ENCODE measurements at regions not wholly inside any gene's neighbourhood (a gene's known extent, or its start where the extent isn't known, plus 50 kb on each side); places are given as distances from the start of the nearest gene placed in this dataset.

GRCh38 chr2:19141234-19142004 lies 217.0 kb downstream of the OSR1 start:
- no peak for DNase-seq (ENCODE audit: insufficient read length, low spot score)
- FAIRE-seq = no peak

DNA sequence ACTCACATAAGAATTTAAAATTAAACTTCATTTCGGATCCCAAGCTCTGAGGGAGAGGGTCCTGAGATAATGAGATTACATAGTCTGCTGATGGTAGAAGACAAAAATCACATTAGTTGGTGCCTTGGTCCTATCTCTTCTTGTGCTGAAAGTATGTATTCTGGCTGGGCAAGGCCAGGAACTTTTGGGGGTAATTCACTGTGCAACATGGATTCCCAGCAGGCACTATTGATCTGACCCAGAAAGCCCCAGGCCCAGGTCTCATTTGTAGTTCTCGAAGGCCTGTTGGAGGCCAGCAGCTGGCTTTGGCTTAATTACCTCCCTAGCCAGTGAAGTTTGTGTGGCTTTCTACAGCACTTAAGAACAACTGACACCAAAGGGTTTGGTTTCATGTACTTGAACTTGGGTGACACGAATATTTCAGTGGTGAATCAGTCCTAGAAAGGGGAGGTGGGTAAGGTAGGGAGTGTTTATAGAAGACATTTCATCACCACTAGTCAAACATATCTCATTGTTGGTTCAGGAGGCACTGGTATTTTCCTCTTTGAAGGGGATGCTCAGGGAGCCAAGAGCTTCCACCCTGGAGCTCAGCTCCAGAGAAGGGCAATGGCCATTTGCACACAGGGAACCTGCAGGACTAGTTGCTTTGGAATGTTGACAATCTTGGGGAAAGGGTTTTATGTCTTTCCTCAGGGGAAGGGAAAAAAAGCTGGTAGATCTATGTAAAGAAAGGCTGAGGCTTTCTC lies 217.8 kb downstream of the OSR1 start:
- FAIRE-seq = peak; percentile 59
- DNase-seq (ENCODE audit: insufficient read length, low spot score) = peak; percentile 69

DNA sequence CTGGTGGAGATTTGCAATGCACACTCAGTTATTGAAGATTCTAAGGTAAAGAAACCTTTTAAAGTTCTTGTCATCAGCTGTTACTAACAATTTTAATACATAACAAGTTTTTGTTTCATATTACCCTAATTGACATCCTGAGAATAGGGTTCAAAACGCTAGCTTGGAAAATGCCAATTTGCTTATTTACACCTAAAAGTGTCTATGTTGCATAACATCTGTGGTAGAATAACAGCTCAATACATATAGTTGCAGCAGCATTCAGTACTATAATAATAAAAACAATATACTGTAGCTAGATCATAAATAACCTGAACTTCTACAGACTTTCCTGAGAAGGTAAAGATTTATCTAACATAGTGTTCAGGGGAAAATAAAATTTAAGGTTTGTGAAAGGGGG lies 219.0 kb downstream of the OSR1 start:
- FAIRE-seq (no peak), DNase-seq (ENCODE audit: insufficient read length, low spot score) (no peak)

DNA sequence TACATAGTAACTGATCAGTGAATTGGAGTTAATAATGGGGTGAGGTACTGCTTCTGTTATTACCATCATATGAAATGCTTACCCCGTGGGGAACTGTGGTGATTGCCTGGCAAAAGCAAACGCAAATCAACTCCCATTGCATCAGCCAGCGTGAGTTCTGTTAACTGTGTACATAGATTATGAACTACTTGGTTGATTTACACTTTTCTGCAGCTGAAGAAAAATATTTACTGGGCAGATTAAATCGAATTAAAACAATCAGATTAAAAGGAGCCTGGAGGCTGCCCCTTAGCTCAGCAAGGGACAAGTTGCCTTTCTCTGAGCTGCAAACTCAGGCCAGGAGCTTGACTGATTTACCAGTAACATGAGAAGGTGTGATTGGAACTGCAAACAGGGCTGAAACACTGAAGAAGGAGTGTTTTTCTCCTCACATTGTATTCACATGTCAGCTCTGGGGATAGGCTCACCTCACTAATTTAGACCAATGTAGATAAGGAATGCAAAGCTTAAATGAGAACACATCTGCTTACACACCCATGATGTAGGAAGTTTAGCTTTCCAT lies 220.1 kb downstream of the OSR1 start:
- FAIRE-seq = peak; percentile 20
- DNase-seq (ENCODE audit: insufficient read length, low spot score) = no peak

DNA sequence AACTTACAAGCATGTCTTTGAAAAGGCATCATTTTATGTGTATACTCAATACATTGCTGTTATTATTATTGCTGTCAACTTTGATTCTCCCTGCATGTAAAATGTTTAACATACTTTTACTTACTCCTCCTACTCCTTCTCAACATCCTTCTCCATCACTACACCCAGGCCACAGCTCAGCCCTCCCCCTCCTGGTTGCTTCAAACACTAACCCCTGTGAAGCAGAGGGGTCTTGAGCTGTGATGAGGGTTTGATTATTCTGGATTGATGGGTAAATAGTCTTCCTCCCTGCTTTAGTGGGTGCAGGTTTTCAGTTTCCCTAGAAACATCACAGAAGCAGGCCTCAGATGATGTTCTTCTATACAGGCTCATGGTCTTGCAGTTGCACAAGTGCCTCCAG lies 221.0 kb downstream of the OSR1 start:
- FAIRE-seq = no peak

DNA sequence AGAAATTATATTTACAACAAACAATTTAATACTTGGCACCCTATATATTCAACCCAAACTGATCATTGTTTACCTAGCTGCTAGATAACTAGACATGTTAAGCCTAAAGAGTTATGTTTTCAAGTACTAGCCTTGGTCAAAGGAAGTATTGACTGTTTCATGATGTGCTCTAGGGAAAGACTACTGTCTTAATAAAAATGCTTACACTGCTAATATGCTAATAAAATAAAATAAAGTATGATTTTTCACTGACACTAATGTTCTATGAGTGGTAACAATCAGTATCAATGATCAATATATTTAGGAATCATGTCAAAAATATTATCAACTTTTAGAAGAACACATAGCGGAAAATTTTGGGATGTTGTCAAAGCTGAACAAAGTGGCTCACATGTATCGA lies 225.5 kb downstream of the OSR1 start:
- no peak for FAIRE-seq
- DNase-seq (ENCODE audit: insufficient read length, low spot score) = no peak

More for the DNA sequence above, 221.0 kb downstream of the OSR1 start:
- DNase-seq (ENCODE audit: insufficient read length, low spot score) = no peak

DNA sequence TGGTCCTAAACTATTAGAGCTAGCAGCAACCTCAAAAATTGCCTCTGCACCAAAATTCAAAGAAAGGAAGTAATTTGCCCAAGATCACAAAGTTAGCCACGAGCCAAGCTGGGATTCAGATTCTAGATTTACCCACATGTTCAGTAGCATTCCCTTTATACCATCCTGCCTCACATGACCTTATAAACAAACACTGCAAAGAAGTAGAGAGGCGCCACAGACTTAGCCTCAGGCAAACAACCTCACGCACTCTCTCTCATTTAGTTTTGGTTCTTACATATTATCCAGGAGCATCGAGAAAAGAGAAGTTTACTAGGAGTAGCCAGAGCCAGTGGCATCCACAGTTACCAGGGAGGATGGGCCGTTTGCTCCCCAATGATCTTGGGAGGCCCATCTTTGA lies 226.6 kb downstream of the OSR1 start:
- FAIRE-seq = no peak
- DNase-seq (ENCODE audit: insufficient read length, low spot score) = no peak

- DNase-seq (ENCODE audit: insufficient read length, low spot score) = no peak
- FAIRE-seq = no peak
These were observed 230.3 kb downstream of the OSR1 start for GRCh38 chr2:19128148-19128547.

GRCh38 chr2:19127616-19128015 lies 230.8 kb downstream of the OSR1 start:
- FAIRE-seq = no peak

DNA sequence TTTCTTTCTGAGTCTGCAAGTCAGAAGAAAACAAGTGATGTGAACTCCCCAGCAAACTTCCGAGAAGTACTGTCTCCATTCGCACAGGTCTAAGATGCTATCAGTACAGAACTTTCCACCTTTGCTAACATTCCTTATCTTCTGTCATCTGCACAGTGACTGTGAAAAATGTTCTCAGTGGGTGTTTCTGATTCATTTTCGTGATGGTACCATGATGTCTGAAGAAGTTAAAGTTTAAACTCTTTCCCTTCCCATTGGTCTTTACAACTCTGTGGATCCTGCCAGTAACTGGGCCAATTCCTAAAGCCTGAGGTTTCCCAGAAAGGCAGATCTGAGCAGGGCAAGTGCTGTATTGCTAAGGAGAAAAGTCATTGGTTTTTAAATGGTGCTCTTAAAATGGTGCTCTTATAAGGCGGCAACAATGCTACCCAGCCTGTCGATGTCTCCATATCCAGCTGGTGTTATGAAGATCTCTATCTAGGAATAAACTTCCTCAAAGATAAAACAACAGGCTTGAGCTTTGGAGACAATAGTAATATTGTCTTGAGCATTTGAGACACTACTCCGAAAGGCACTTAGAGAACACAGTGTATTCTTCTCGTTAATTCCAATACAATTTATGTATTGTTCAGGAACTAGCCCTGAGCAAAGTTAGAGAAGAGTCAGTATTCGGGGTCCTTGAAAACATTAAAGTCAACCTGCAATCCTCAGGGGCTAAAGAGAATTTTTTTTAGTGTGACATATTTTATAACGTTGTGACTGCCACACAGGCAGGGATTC lies 232.3 kb downstream of the OSR1 start:
- FAIRE-seq = no peak
- no peak for DNase-seq (ENCODE audit: insufficient read length, low spot score)

More at GRCh38 chr2:19127616-19128015, 230.8 kb downstream of the OSR1 start:
- no peak for DNase-seq (ENCODE audit: insufficient read length, low spot score)

GRCh38 chr2:19124135-19124534 lies 234.3 kb downstream of the OSR1 start:
- no peak for DNase-seq (ENCODE audit: insufficient read length, low spot score)
- FAIRE-seq = no peak

DNA sequence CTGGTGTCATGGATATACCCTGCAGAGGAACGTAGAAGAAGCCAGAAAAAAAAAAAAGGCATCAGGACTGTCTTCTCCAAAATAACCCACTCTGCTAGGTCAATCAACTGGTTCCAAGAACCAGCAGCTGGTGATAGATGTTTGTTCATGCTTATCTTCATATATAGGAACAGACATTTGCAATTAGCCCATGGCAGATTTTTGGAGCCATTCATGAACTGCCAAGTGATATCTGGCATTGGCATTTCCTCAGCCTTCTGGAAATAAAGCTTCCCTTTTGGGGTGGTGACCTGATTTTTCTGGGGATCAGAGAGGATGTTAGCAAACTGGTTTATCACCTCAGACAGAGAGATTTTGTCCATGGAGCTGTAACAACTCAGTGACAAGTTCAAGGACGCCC lies 234.9 kb downstream of the OSR1 start:
- no peak for FAIRE-seq

DNA sequence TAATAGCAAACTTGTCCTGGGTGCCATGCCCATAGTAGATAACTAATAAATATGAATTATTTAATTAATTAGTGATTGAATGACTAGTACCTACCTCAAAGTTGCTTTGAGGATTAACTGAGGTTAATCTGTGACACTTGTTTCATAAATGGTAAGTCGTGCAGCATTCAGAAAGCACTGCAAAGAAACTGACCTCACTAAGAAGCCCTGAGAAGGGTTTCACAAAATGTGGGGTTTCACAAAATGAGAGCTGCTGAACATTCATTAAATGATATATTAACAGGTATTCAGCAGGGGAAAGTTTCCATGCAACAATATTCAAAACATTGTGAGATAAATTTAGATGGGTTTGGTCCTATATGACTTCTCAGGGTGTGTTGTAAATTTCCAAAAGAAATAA lies 236.2 kb downstream of the OSR1 start:
- no peak for DNase-seq (ENCODE audit: insufficient read length, low spot score)
- no peak for FAIRE-seq

More for the DNA sequence above, 234.9 kb downstream of the OSR1 start:
- no peak for DNase-seq (ENCODE audit: insufficient read length, low spot score)

DNA sequence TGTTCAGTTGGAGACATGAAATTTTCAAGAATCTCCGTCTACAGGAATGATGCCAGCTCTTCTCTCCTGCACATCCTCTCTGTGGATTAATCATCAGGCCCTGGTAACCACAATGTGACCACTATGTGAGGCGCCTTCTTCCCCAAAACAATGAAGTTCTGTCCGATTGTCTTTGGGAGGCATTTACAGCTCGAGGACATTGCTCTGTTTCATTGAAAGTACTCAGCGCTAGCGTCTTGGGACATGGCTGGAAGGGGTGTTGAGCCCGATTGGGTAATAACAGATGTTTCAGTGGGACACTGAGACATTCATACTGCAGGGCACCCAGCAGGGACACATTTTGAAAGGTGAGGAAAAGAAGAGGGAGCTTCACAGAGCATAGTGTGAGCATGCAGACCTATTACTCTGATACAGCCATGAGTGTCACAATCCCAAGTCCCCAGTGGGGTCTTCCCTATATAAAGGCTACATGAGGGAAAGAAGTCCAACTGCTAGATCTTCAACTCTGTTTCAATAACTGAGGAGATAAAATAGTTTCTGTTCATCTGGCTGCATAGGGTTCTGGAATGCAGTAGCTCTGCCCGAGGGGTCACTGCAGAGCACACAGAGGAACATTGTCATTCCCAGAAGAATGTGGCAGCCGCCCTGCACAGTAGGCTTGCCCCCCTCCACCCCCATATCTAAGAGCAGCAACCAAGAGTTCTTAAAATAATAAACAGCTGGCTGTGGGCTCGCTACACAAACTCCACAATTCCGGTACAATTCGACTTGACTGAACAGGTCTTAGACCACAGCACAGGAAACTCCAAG lies 237.3 kb downstream of the OSR1 start:
- DNase-seq (ENCODE audit: insufficient read length, low spot score) = peak; percentile 42
- FAIRE-seq = peak; percentile 89

GRCh38 chr2:19120181-19120580 lies 238.2 kb downstream of the OSR1 start:
- no peak for FAIRE-seq

GRCh38 chr2:19119326-19120001 lies 239.0 kb downstream of the OSR1 start:
- no peak for DNase-seq (ENCODE audit: insufficient read length, low spot score)
- FAIRE-seq = no peak

More at GRCh38 chr2:19120181-19120580, 238.2 kb downstream of the OSR1 start:
- no peak for DNase-seq (ENCODE audit: insufficient read length, low spot score)

DNA sequence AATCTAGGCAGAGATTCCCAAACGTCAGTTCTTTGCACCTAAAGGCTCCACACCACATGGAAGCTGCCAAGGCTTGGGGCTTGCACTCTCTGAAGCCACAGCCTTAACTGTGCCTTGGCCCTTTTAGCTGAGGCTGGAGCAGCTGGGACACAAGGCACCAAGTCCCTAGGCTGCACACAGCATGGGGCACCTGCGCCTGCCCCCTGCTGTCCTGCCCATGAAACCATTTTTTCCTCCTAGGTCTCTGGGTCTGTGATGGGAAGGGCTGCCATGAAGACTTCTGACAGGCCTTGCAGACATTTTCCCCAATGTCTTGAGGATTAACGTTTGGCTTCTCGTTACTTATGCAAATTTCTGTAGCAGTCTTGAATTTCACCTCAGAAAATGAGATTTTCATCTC lies 241.5 kb downstream of the OSR1 start:
- no peak for DNase-seq (ENCODE audit: insufficient read length, low spot score)
- no peak for FAIRE-seq

- DNase-seq (ENCODE audit: insufficient read length, low spot score) = no peak
- peak; percentile 26 for FAIRE-seq
These were observed 243.6 kb downstream of the OSR1 start for GRCh38 chr2:19114754-19115231.

DNA sequence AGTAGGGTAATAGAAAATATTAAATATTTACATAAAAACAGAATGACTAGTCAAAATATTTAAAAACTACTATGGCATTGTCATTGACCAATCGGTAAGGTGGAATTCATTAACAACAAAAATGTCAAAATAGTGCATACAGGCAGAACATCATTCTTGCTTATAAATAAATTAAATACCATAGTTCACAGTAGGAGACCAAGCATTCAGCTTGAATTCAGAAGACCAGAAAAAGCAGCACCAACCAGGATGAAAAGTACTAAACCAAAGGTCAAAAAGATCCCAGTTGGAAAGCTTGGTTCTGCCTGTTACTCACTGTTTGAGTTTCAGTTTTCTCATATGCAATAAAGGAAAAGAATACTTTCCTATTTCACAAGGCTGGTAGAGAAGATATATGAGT lies 244.3 kb downstream of the OSR1 start:
- DNase-seq (ENCODE audit: insufficient read length, low spot score) (no peak), FAIRE-seq (no peak)
